Activated CD4-positive, alpha-beta T cell treated with anti-CD3 and anti-CD28 coated beads, Interleukin-2, amount 50 U/mL, for 48 hours (primary cell): ENCODE measurements at regions not wholly inside any gene's neighbourhood (a gene's known extent, or its start where the extent isn't known, plus 50 kb on each side); places are given as distances from the start of the nearest gene placed in this dataset.

Source experiments
- DNase-seq, 2 experiments: peaks; one replicate each; pipeline ENCODE4 v3.0.0-alpha.2; 2020

DNA sequence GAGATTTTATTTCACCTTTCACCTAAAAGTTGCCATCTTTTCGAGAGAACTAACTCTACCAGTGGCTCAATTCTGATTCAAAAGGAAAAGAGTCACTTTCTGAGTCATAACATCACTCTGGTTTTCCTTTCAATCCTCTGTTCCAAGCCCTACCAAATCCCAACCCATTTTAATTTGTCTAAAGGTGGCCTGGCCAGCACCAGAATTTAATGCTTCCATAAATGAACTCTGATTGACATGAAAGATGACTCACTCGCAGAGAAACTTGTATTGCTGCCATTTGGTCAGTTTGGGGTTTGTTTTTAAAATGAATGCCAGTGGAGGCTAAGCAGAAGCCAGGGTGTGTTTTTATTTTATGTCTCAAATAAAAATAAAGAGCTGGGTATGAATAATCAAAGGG is 117.4 kb upstream of the SOX5 start:
- DNase-seq, result no peak

DNA sequence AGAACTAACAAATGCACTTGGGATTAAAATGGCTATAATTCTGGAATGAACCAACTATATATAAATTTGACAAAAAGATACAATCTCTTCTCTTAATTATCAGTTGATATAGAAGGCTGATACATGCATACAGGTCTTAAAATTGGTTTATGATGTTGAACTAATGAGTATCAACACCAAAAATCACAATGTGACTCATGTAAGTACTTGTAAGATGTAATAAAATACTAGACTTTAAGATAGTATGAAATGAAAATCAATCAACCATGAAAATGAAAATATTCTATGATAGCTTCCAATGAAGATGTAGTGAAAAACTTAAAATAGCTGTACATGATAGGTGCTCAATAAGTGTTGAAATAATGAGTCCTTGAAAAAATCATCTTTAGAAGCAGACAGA is 116.6 kb upstream of the SOX5 start:
- DNase-seq, result no peak

DNA sequence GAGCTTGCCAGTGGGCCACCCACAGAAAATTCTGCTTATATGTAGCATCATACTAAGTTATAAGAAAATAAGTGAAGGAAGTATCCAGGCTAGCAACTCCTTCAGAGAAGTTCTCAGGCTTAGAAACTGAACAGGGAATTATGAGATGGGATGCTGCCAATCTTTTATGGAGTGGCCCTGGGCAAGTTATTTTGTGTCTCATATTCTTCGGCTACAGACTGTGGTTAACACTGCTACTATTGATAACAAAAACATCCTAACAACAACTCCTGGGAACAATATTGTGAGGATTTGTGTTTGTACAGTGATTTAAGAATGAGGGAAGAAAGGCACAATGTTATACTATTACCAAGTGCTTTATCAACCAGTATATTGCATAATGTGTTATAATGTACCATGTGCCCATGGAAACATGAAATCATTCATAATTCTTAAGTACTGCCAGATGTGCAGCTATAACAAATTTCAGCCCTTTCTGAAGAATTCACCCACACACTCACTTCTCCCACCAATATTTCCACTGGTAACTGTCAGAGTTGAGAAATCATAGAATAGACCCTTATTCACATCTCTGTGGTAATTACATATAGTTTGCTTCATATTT is 113.3 kb upstream of the SOX5 start:
- no peak for DNase-seq

DNA sequence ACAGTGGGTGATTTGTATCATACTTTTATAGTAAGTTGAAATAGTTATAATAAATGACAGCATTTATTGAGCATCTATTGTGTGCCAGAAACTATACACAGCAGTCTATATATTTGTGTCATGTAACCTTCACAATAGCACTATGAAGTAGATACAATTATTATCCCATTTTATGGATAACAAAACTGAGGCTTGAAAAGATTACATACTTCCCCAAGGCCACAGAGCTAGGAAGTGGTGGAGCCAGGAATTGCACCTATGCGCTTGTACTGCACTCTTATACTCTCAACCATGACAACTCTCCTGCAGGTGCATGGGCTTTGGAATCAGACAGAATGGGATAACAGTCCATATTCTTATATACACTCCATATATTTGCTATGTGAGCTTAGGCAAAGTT is 110.6 kb upstream of the SOX5 start:
- no peak for DNase-seq

- DNase-seq, result no peak
These were observed 108.5 kb upstream of the SOX5 start for GRCh38 chr12:24057920-24058476.

- no peak for DNase-seq
These were observed 106.3 kb upstream of the SOX5 start for GRCh38 chr12:24055747-24056146.

DNA sequence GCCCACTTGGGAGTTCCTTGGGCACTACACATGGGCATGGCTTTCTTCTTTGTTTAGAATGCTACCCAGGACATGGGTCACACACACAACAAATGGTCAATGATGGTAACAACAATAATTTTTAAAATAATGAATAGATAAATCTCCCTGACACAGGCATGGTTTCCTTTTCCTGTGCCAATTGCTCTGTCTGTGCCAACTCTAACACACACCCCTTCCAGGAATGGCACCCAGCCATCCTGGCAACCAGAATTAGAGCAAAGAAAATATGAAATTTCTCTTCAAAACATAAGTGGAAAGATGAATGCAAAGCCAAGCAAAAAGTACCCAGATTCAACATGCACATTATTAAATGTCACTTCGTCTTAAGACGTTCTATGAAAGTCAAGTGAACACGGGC is 104.9 kb upstream of the SOX5 start:
- DNase-seq, result no peak

GRCh38 chr12:24049728-24050127 is 100.3 kb upstream of the SOX5 start:
- no peak for DNase-seq

GRCh38 chr12:24049101-24049500 is 99.6 kb upstream of the SOX5 start:
- no peak for DNase-seq

DNA sequence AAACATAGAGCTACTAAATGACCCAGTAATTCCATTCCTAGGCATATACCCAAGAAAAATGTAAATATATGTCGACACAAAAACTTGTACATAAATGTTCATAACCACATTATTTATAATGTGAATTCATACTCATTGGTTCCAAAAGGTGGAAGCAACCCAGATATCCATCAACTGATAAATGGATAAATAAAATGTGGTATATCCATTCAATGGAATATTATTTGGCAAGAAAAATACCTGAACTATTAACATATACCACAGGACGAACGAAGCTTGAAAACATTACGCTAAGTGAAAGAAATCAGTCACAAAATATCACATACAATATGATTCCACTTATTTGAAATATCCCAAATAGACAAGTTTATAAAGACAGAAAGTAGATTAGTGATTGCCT is 99.0 kb upstream of the SOX5 start:
- no peak for DNase-seq

GRCh38 chr12:24047326-24047725 is 97.9 kb upstream of the SOX5 start:
- no peak for DNase-seq

GRCh38 chr12:24045816-24046257 is 96.4 kb upstream of the SOX5 start:
- no peak for DNase-seq

DNA sequence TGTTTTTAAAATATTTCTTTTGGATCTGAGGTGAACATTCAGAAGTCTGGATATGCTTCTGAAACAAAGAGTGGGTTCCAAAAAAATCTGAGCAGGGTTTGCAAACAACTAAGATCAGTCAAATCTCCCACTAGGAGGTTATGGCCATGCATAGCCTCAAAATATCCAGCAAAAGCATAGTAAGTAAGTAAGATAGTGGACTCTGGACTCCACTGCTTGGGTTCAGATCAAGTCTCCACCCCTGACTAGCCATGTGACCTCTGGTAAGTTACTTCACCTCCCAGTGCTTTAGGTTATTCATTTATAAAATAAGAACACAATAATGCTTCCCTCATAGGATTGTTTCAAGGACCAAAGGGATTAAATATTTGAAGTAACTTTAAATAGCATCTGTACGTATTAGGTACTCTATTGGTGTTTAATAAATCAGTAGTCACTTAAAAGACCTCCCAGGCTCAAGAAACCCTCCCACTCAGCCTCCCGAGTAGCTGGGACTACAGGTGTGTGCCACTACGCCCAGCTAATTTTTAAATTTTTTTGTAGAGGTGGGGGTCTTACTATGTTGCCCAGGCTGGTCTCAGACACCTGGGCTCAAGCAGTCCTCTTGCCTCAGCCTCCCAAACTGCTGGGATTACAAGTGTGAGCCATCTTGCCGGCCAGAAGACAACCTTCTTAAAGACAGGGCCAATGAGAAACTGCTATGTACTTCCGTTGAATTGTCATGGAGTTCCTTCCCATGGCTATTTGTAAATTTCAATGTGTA is 95.7 kb upstream of the SOX5 start:
- DNase-seq, result no peak

DNA sequence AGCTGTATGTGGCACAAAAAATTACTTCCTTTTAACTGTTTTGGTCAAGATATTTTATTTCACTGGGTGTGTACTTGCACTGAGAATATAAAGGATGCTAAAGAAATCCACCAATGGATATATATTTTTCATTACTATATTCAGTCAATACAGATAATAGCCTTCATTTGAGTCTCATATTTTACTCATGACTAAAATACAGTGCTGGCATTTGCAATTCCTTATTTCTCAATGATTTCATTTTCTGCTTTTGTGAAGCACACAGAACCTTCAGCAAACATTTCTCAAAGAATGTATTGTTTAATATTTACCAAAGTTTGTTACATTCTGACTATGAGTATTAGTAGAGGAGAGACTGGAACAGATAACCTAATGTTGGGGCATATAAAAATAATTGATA is 93.2 kb upstream of the SOX5 start:
- DNase-seq, result no peak

- DNase-seq, result no peak
These were observed 89.6 kb upstream of the SOX5 start for GRCh38 chr12:24039113-24039525.

DNA sequence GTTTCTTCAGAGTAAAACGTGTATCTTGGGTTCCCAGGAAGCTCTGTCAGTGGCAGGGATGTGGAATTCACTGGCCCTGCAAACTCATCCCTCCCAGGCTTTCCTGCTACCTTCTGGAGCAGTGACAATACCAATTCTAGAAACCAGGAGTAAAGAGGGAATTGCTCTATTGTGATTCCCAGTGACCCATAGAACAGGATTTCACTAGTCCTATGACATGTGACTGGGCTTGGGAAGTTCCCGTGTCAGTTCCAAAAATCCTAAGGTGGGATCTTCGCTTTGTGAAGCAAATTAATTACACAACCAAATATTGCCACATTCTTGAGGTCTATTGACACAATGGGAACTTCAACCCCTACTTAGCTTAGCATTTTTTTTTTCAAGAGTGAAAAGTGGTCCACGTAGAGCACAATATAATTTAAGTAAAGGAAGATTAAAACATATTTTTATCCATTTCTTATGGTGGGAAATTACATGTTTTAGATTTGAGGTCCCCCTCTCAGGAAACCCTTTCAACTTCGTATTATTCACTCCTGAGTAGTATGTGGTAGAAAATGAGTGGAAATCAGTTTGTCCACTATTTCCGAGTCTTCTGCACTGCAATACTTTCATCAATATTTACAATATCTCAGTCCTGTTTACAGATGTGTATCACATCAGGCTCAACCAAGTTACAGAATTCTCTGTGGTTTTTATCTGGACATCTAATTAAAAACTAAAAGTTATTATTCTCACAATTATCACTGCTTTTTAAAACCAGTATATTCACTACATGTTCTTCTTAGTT is 88.9 kb upstream of the SOX5 start:
- DNase-seq, result no peak

DNA sequence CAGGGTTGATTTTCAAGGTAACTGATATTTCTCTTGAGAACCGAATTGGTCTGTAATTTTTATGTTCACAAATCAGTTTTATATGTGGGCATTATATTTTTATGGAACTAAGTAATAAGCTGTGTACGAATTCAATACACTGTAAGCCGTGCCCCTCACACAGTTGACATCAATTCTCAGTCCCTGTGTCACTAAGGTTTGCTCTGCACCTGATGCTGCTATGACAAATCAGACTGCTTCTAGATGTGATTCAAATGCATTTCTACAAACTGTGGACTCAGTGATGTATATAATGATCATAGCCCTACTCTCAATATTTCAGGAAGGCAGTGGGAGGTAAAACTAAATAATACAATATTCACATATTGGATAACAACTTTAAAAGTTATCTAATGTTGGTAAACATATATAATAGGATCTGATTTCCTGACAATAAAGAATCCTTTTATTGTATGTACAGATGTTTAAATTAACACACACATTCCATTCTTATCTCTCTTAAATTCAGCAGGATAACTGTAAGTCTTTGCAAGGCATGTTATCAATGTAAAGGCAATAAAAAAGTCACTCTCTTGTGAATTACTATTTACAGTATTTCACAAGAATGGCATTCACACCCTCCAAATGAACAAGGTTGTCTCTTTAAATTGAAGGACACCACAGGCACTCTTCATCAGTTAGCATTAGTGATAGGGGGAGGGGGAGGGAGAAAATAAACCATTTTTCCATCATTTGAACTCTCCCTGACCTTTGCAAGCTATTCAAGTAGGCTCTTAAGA is 87.2 kb upstream of the SOX5 start:
- DNase-seq, result no peak

- no peak for DNase-seq
These were observed 85.4 kb upstream of the SOX5 start for GRCh38 chr12:24034894-24035293.

DNA sequence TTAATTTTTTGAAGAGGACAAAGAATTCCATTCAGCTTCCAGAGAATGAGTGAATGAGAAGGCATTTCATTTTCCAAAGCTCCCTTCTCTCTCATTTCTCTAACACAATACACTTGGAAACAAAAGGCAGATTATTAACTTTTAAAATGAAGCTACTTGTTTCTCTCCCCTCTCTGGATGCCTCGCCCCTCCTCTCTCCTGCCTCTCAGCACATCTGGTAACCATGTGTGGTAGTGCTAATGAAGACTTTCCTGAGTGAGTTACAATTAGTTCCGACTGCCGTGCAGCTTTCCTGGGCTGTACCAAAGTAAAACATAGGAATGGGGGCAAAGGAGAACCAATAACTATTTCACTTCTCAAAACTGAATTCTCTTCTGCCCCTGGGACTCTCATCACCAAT is 84.7 kb upstream of the SOX5 start:
- no peak for DNase-seq

DNA sequence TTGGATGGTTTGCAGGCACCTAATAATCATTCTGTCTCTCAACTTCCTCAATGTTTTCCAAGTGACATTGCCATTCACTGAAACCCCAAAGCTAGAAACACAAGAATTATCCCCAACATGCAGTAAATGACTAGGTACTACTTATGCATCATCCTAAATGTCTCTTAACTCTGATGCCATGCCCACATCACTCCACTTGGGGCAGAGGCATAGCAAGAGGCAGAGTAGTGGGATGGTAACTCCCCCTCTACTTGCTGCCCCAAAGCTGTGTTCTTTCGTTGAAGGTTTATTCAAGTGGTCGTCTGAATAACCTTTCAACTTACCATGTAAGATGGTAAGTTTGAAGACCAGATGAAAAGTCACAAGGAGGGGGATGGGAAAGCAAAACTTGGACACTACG is 77.9 kb upstream of the SOX5 start:
- DNase-seq, result no peak

DNA sequence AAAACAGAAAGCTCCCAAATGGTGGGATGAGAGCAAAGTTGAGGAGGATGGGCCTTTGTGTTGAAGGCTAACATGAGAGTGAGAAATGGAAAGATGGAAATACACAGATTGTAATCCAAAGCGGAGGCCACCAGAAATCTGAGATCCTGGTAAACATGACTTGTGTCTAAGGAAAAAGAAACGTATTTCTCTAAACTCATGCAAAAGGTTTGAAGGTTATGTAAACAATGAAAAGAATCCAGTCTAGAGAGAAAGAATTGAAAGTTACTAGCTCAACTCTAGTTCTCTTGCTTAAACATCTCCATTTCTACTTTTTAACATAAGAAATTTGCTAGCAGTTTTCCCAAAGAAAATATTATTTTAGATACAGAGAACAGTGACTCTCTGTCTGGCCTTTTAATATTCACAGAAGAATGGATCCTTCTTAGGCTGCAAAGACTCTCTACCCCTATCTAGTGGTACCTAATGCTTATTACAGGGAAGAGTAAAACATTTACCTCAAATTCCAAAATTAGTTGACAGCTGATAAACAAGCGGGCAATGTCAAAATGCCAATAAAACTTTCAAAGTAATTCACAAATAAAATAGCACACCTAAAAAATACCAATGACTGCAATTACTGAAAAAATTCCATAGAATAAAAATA is 75.8 kb upstream of the SOX5 start:
- no peak for DNase-seq

GRCh38 chr12:24023081-24023480 is 73.6 kb upstream of the SOX5 start:
- no peak for DNase-seq

DNA sequence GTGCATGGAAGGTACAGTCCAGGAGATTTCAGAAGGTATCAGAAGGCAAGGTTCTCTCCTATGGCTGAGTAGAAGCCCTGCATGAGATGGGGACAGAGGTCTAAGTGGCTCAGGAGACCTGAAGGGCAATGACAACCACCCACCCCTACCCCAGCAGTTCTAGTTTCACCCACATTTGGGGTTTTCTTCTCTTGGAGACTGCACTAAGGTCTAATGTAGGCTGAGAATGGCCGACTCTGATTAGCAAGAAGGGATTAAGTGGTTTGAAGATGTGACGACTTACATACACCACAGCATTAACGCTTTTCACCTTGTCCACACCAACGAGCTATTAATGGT is 71.7 kb upstream of the SOX5 start:
- no peak for DNase-seq
